HUES48 (cell line): ENCODE measurements at regions not wholly inside any gene's neighbourhood (a gene's known extent, or its start where the extent isn't known, plus 50 kb on each side); places are given as distances from the start of the nearest gene placed in this dataset.

Source experiments
- H3K27ac ChIP-seq: one replicate; pipeline ENCODE4 v1.7.0; 2013; ENCODE audit warnings: low read depth, low read length, inconsistent platforms
- H3K27me3 ChIP-seq: 2 replicates; pipeline ENCODE4 v1.6.1; 2013; ENCODE audit warnings: mild to moderate bottlenecking, low read length; ENCODE audit not compliant: control insufficient read depth, insufficient read depth
- H3K36me3 ChIP-seq: 2 replicates; pipeline ENCODE4 v1.6.1; 2013; ENCODE audit warnings: low read length; ENCODE audit not compliant: control insufficient read depth, insufficient read depth
- H3K4me1 ChIP-seq: 2 replicates; pipeline ENCODE4 v1.6.1; 2013; ENCODE audit warnings: mild to moderate bottlenecking, low read length; ENCODE audit not compliant: control insufficient read depth, insufficient read depth
- H3K4me3 ChIP-seq: 2 replicates; pipeline ENCODE4 v1.5.1; 2013; ENCODE audit warnings: mild to moderate bottlenecking, low read depth, low read length
- H3K9ac ChIP-seq: 2 replicates; pipeline ENCODE4 v1.6.1; 2013; ENCODE audit warnings: mild to moderate bottlenecking, low read depth, low read length, moderate library complexity
- H3K9me3 ChIP-seq: 2 replicates; pipeline ENCODE4 v1.6.1; 2013; ENCODE audit warnings: low read length; ENCODE audit not compliant: control insufficient read depth, insufficient read depth

GRCh38 chr1:82160036-82160435 lies 359.3 kb downstream of the ADGRL2 start:
- Histone ChIP-seq H3K4me1 (0 out of 2 replicates have a peak, but pooled peaks cover 4% of the 10 kb centered on the region), H3K27me3 (peaks cover 10% of the 10 kb centered on the region), H3K9ac (no peak overlapping the region), H3K27ac (no peak overlapping the region), H3K9me3 (no peaks in the 10 kb centered on the region), H3K4me3 (no peak overlapping the region), H3K36me3 (no peaks in the 10 kb centered on the region)

GRCh38 chr1:82158981-82159380 lies 358.2 kb downstream of the ADGRL2 start:
- H3K36me3 ChIP-seq, result no peaks in the 10 kb centered on the region
- H3K4me1 ChIP-seq, result peaks cover 15% of the 10 kb centered on the region
- H3K9ac ChIP-seq, result no peak overlapping the region
- peaks cover 11% of the 10 kb centered on the region for H3K27me3 ChIP-seq
- no peak overlapping the region for H3K27ac ChIP-seq
- no peaks in the 10 kb centered on the region for H3K9me3 ChIP-seq
- no peak overlapping the region for H3K4me3 ChIP-seq

GRCh38 chr1:82154219-82154970 lies 353.7 kb downstream of the ADGRL2 start:
- Histone ChIP-seq H3K27ac (no peak overlapping the region), H3K4me1 (peaks cover 24% of the 10 kb centered on the region), H3K4me3 (no peak overlapping the region), H3K27me3 (peaks cover 11% of the 10 kb centered on the region), H3K9me3 (no peaks in the 10 kb centered on the region), H3K36me3 (no peaks in the 10 kb centered on the region), H3K9ac (no peak overlapping the region)

- no peak overlapping the region for H3K9ac ChIP-seq
Observed at GRCh38 chr1:82153752-82154151, 353.0 kb downstream of the ADGRL2 start.

GRCh38 chr1:82153272-82153629 lies 352.5 kb downstream of the ADGRL2 start:
- H3K4me3 ChIP-seq, result no peak overlapping the region
- H3K27me3 ChIP-seq, result peaks cover 11% of the 10 kb centered on the region
- H3K36me3 ChIP-seq, result no peaks in the 10 kb centered on the region
- no peak overlapping the region for H3K27ac ChIP-seq
- no peak overlapping the region for H3K9ac ChIP-seq
- peaks cover 24% of the 10 kb centered on the region for H3K4me1 ChIP-seq
- no peaks in the 10 kb centered on the region for H3K9me3 ChIP-seq

More at GRCh38 chr1:82153752-82154151, 353.0 kb downstream of the ADGRL2 start:
- H3K4me1 ChIP-seq, result peaks cover 24% of the 10 kb centered on the region
- H3K4me3 ChIP-seq, result no peak overlapping the region
- no peaks in the 10 kb centered on the region for H3K36me3 ChIP-seq
- no peaks in the 10 kb centered on the region for H3K9me3 ChIP-seq
- H3K27ac ChIP-seq, result no peak overlapping the region
- H3K27me3 ChIP-seq, result peaks cover 11% of the 10 kb centered on the region

GRCh38 chr1:82152356-82153271 lies 351.9 kb downstream of the ADGRL2 start:
- H3K27me3 ChIP-seq, result peaks cover 11% of the 10 kb centered on the region
- H3K27ac ChIP-seq, result no peak overlapping the region
- peaks cover 24% of the 10 kb centered on the region for H3K4me1 ChIP-seq
- no peaks in the 10 kb centered on the region for H3K9me3 ChIP-seq
- no peak overlapping the region for H3K9ac ChIP-seq
- no peak overlapping the region for H3K4me3 ChIP-seq
- no peaks in the 10 kb centered on the region for H3K36me3 ChIP-seq

GRCh38 chr1:82145656-82146055 lies 344.9 kb downstream of the ADGRL2 start:
- H3K9ac ChIP-seq, result no peak overlapping the region

GRCh38 chr1:82143108-82143833 lies 342.5 kb downstream of the ADGRL2 start:
- H3K36me3 ChIP-seq, result no peaks in the 10 kb centered on the region
- no peaks in the 10 kb centered on the region for H3K27me3 ChIP-seq
- no peak overlapping the region for H3K9ac ChIP-seq
- 0 out of 2 replicates have a peak, but pooled peaks cover 4% of the 10 kb centered on the region for H3K4me1 ChIP-seq
- no peak overlapping the region for H3K27ac ChIP-seq
- no peaks in the 10 kb centered on the region for H3K9me3 ChIP-seq
- H3K4me3 ChIP-seq, result no peak overlapping the region

More at GRCh38 chr1:82145656-82146055, 344.9 kb downstream of the ADGRL2 start:
- H3K9me3 ChIP-seq, result no peaks in the 10 kb centered on the region
- no peak overlapping the region for H3K4me3 ChIP-seq
- H3K36me3 ChIP-seq, result no peaks in the 10 kb centered on the region
- no peaks in the 10 kb centered on the region for H3K27me3 ChIP-seq
- H3K27ac ChIP-seq, result no peak overlapping the region
- H3K4me1 ChIP-seq, result 0 out of 2 replicates have a peak, but pooled peaks cover 4% of the 10 kb centered on the region

GRCh38 chr1:82141390-82141789 lies 340.7 kb downstream of the ADGRL2 start:
- 0 out of 2 replicates have a peak, but pooled peaks cover 4% of the 10 kb centered on the region for H3K4me1 ChIP-seq
- no peak overlapping the region for H3K4me3 ChIP-seq
- H3K27ac ChIP-seq, result no peak overlapping the region
- H3K36me3 ChIP-seq, result no peaks in the 10 kb centered on the region
- no peaks in the 10 kb centered on the region for H3K27me3 ChIP-seq
- no peaks in the 10 kb centered on the region for H3K9me3 ChIP-seq
- H3K9ac ChIP-seq, result no peak overlapping the region

GRCh38 chr1:82139751-82140468 lies 339.2 kb downstream of the ADGRL2 start:
- H3K4me3 ChIP-seq, result no peak overlapping the region
- no peaks in the 10 kb centered on the region for H3K36me3 ChIP-seq
- H3K9ac ChIP-seq, result no peak overlapping the region
- no peak overlapping the region for H3K27ac ChIP-seq
- no peaks in the 10 kb centered on the region for H3K9me3 ChIP-seq
- H3K4me1 ChIP-seq, result 0 out of 2 replicates have a peak, but pooled peaks cover 4% of the 10 kb centered on the region
- no peaks in the 10 kb centered on the region for H3K27me3 ChIP-seq
